ENCODE measurements at regions not wholly inside any gene's neighbourhood (a gene's known extent, or its start where the extent isn't known, plus 50 kb on each side); places are given as distances from the start of the nearest gene placed in this dataset.

DNA sequence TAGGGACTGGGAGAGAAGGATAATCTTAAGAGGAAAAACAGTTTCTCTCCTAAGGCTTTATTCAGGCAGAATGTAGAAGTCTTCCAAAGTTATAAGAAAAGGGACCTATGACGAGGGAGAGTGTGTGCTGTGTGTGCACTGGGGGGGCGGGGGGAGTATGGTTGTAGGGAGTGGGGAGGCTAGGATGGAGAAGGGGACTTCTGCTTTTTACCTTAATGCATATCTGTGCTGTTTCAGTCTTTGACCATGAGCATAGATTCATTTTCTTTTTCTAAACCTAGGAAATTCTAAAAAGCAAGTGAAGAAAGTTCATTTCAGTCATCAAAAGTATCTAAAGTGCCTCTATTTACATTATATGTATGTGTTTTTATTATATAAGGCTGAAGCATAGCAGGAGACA, 52.6 kb upstream of the RASA2 start:
- CTCF ChIA-PET: interaction anchor here (0.9 to 1.9 kb wide), 3 partner anchors 8 to 73 kb away, joined by 3 to 5 read pairs (median 4); no protein-coding TSS in a partner anchor
- Mint-ChIP-seq H3K36me3 (peaks cover 5% of the 10 kb centered on the region), H3K9me3 (no peaks in the 10 kb centered on the region), H3K4me3 (no peak overlapping the region), H3K4me1 (no peaks in the 10 kb centered on the region), H3K27ac (no peak overlapping the region), H3K27me3 (no peaks in the 10 kb centered on the region)
- no peak for DNase-seq

DNA sequence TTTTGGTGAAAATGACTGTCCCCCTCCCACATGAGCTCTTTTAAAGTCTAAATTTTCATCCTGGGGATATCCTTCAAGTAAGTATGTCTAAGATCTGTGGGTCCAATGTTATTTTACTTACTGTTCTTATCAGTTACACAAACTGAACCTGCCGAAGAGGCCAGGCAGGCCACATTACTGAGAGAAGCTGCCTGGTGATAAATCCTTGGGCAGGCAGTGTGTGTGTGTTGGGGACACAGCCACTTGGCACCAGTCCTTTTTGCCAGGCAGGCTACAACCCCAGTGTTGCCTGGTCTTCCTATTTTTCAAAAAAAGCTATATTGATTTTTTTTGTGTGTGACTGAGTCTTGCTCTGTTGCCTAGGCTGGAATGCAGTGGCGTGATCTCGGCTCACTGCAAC, 50.6 kb upstream of the RASA2 start:
- CTCF ChIA-PET: interaction anchor here (0.8 to 1.5 kb wide), 3 partner anchors 18 to 76 kb away, joined by 3 to 8 read pairs (median 5); no protein-coding TSS in a partner anchor
- no peak overlapping the region for H3K4me3 Mint-ChIP-seq
- peaks cover 10% of the 10 kb centered on the region for H3K4me1 Mint-ChIP-seq
- DNase-seq: no peak
- H3K27ac Mint-ChIP-seq: no peak overlapping the region
- no peaks in the 10 kb centered on the region for H3K27me3 Mint-ChIP-seq
- peaks cover 8% of the 10 kb centered on the region for H3K36me3 Mint-ChIP-seq
- H3K9me3 Mint-ChIP-seq: no peaks in the 10 kb centered on the region
